NCI-H2029 treated with DMSO at 0.1 percent for 48 hours (cell line): ENCODE measurements at regions not wholly inside any gene's neighbourhood (a gene's known extent, or its start where the extent isn't known, plus 50 kb on each side); places are given as distances from the start of the nearest gene placed in this dataset.

Experiments used
- DNase-seq: peaks from one replicate; lab custom pipeline; 2025; lab: John Stamatoyannopoulos, UW

- DNase-seq, result no peak
Observed at GRCh38 chr9:4384750-4385149, 84.9 kb upstream of the GLIS3 start.

- peak; percentile 3 for DNase-seq
Observed at GRCh38 chr9:4382722-4383317, 83.0 kb upstream of the GLIS3 start.

- DNase-seq, result no peak
Observed at GRCh38 chr9:4381744-4382143, 81.9 kb upstream of the GLIS3 start.

GRCh38 chr9:4380406-4380805 is 80.5 kb upstream of the GLIS3 start:
- no peak for DNase-seq

GRCh38 chr9:4375424-4376200 is 75.7 kb upstream of the GLIS3 start:
- DNase-seq, result no peak

- no peak for DNase-seq
Observed at GRCh38 chr9:4371108-4371507, 71.2 kb upstream of the GLIS3 start.

- no peak for DNase-seq
Observed at GRCh38 chr9:4370501-4370900, 70.6 kb upstream of the GLIS3 start.

GRCh38 chr9:4366591-4367330 is 66.9 kb upstream of the GLIS3 start:
- DNase-seq, result peak; percentile 8

GRCh38 chr9:4365055-4365454 is 65.2 kb upstream of the GLIS3 start:
- no peak for DNase-seq

GRCh38 chr9:4362281-4362680 is 62.4 kb upstream of the GLIS3 start:
- no peak for DNase-seq

GRCh38 chr9:4359016-4359415 is 59.1 kb upstream of the GLIS3 start:
- DNase-seq, result no peak

GRCh38 chr9:4357929-4358328 is 58.1 kb upstream of the GLIS3 start:
- DNase-seq, result no peak

GRCh38 chr9:4356306-4356705 is 56.4 kb upstream of the GLIS3 start:
- DNase-seq, result no peak

GRCh38 chr9:4353236-4353635 is 53.4 kb upstream of the GLIS3 start:
- no peak for DNase-seq

- DNase-seq, result no peak
Observed at GRCh38 chr9:4349816-4350418, 50.0 kb upstream of the GLIS3 start.
